Smooth muscle cell (in vitro differentiated cells): ENCODE measurements at regions not wholly inside any gene's neighbourhood (a gene's known extent, or its start where the extent isn't known, plus 50 kb on each side); places are given as distances from the start of the nearest gene placed in this dataset.

Experiments
- DNase-seq: peaks from one replicate; lab custom pipeline; 2025; ENCODE audit not compliant: unreplicated experiment; lab: John Stamatoyannopoulos, UW
- H2AFZ ChIP-seq: fragments of 200-600 bp; sonication (generic); 2 replicates; pipeline ENCODE4 v1.6.0; 2016; ENCODE audit warnings: antibody characterized with exemption, low read depth, mild to moderate bottlenecking
- H3F3A ChIP-seq: fragments of 200-600 bp; sonication (generic); 2 replicates; pipeline ENCODE4 v1.6.0; 2017; ENCODE audit warnings: antibody characterized with exemption, low read depth
- H3K27ac ChIP-seq: fragments of 200-600 bp; sonication (generic); 2 replicates; pipeline ENCODE4 v1.5.1; 2016; ENCODE audit warnings: low read depth, mild to moderate bottlenecking
- H3K27me3 ChIP-seq: fragments of 200-600 bp; sonication (generic); 2 replicates; pipeline ENCODE4 v1.6.1; 2016; ENCODE audit warnings: low read depth, mild to moderate bottlenecking
- H3K36me3 ChIP-seq: fragments of 200-600 bp; sonication (generic); 2 replicates; pipeline ENCODE4 v1.5.1; 2016; ENCODE audit warnings: low read depth
- H3K4me1 ChIP-seq: fragments of 200-600 bp; sonication (generic); 2 replicates; pipeline ENCODE4 v1.5.1; 2016; ENCODE audit warnings: low read depth
- H3K4me2 ChIP-seq: fragments of 200-600 bp; sonication (generic); 2 replicates; pipeline ENCODE4 v1.6.0; 2016; ENCODE audit warnings: mild to moderate bottlenecking
- H3K4me3 ChIP-seq: fragments of 200-600 bp; sonication (generic); 2 replicates; pipeline ENCODE4 v1.5.1; 2016; ENCODE audit warnings: mild to moderate bottlenecking
- H3K79me2 ChIP-seq: fragments of 200-600 bp; sonication (generic); 2 replicates; pipeline ENCODE4 v1.6.0; 2016; ENCODE audit warnings: low read depth, mild to moderate bottlenecking
- H3K9ac ChIP-seq: fragments of 200-600 bp; sonication (generic); 2 replicates; pipeline ENCODE4 v1.6.0; 2016; ENCODE audit warnings: low read depth
- H3K9me3 ChIP-seq: fragments of 200-600 bp; sonication (generic); replicated peaks from 2 replicates; pipeline ENCODE4 v1.5.1; 2016; ENCODE audit warnings: low read depth
- H4K20me1 ChIP-seq: fragments of 200-600 bp; sonication (generic); 2 replicates; pipeline ENCODE4 v1.6.0; 2016; ENCODE audit warnings: low read depth
- CTCF ChIP-seq: fragments of 200-600 bp; sonication (generic); IDR thresholded peaks from 2 replicates; pipeline ENCODE4 v1.5.1; 2017; ENCODE audit warnings: borderline replicate concordance, mild to moderate bottlenecking, antibody characterized with exemption; ENCODE audit not compliant: insufficient read depth, poor library complexity, severe bottlenecking
- WGBS: methylation state at CpG from one replicate; pipeline ENCODE4 v1.1.7; 2016; ENCODE audit warnings: low lambda C conversion rate; 5-methylcytosine and 5-hydroxymethylcytosine counted together

GRCh38 chr2:81839780-81840179 lies 1535.2 kb upstream of the LRRTM1 start:
- H3K4me3 ChIP-seq = no peak overlapping the region
- H3K79me2 ChIP-seq = no peaks in the 10 kb centered on the region
- H3F3A ChIP-seq = no peaks in the 10 kb centered on the region
- TF ChIP-seq CTCF = no peak
- no peaks in the 10 kb centered on the region for H3K4me1 ChIP-seq
- H4K20me1 ChIP-seq = no peaks in the 10 kb centered on the region
- H3K9me3 ChIP-seq = no peaks in the 10 kb centered on the region
- H2AFZ ChIP-seq = no peak overlapping the region
- no peak overlapping the region for H3K4me2 ChIP-seq
- no peak for DNase-seq
- 44% methylated on average over 2 of the region's 2 CpGs for WGBS
- no peaks in the 10 kb centered on the region for H3K36me3 ChIP-seq
- no peak overlapping the region for H3K9ac ChIP-seq
- no peak overlapping the region for H3K27ac ChIP-seq
- no peaks in the 10 kb centered on the region for H3K27me3 ChIP-seq

- H4K20me1 ChIP-seq = no peaks in the 10 kb centered on the region
- H3K4me1 ChIP-seq = no peaks in the 10 kb centered on the region
- DNase-seq = no peak
- 71% methylated on average over 2 of the region's 2 CpGs for WGBS
- no peak overlapping the region for H3K4me2 ChIP-seq
- no peak overlapping the region for H3K27ac ChIP-seq
- H3F3A ChIP-seq = no peaks in the 10 kb centered on the region
- H3K4me3 ChIP-seq = no peak overlapping the region
- TF ChIP-seq CTCF = no peak
- no peaks in the 10 kb centered on the region for H3K27me3 ChIP-seq
- H3K9me3 ChIP-seq = no peaks in the 10 kb centered on the region
- no peaks in the 10 kb centered on the region for H3K36me3 ChIP-seq
- no peak overlapping the region for H3K9ac ChIP-seq
- no peaks in the 10 kb centered on the region for H3K79me2 ChIP-seq
- no peak overlapping the region for H2AFZ ChIP-seq
Observed at GRCh38 chr2:81835321-81836000, 1530.9 kb upstream of the LRRTM1 start.

GRCh38 chr2:81786811-81787210 lies 1482.3 kb upstream of the LRRTM1 start:
- Histone ChIP-seq H3K9me3 (no peaks in the 10 kb centered on the region), H3K79me2 (no peaks in the 10 kb centered on the region), H3K36me3 (no peaks in the 10 kb centered on the region), H2AFZ (no peak overlapping the region), H3K27me3 (no peaks in the 10 kb centered on the region), H3K4me3 (no peak overlapping the region), H3F3A (no peaks in the 10 kb centered on the region), H4K20me1 (no peaks in the 10 kb centered on the region), H3K9ac (no peak overlapping the region), H3K4me1 (no peaks in the 10 kb centered on the region), H3K4me2 (no peak overlapping the region), H3K27ac (no peak overlapping the region)
- 91% methylated on average over 3 of the region's 3 CpGs for WGBS
- TF ChIP-seq CTCF = no peak
- DNase-seq = no peak
